KG1 (cell line): ENCODE measurements at regions not wholly inside any gene's neighbourhood (a gene's known extent, or its start where the extent isn't known, plus 50 kb on each side); places are given as distances from the start of the nearest gene placed in this dataset.
A peak's percentile ranks its signal among the peaks of the same experiment; 100 is the strongest.
"Not testable (repeated sequence)": the region's sequence is repeated elsewhere in the genome, so short reads cannot be mapped to it uniquely, and the experiment has no call there.

ENCODE experiments used
- DNase-seq: peaks from one replicate; lab custom pipeline; 2025; lab: John Stamatoyannopoulos, UW

DNA sequence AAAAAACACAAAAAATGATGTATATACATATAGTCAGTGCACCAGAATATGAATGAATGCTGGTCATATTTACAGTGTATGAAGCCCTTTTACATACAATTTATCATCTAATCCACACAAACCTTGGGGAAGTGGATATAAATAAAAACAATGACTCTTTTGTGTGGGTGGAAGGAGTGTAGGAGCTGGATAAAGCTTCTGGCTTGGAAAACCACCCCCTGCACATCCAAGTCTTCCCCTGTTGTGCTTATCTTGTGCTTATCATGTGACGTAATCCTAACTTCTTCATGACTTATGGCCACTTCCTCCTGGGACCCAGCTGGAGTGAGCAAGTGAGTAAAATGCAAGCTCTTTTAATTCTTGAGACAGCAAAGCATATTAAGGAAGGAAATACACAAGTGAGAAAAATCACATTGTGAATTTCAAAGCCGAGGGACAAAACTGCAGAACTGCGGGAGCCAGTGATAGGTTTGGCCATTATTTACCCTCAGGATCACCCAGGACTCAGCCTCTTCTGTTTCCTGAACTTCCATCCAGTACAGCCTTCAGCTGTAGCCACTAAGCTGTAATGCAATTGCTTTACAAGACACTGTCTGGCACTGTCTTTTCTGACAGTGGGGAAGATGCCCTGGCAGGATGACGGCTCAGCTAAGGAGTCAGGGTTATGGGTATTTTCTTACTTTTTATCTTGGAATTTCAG lies 104.0 kb upstream of the PPM1J start:
- no peak for DNase-seq

DNA sequence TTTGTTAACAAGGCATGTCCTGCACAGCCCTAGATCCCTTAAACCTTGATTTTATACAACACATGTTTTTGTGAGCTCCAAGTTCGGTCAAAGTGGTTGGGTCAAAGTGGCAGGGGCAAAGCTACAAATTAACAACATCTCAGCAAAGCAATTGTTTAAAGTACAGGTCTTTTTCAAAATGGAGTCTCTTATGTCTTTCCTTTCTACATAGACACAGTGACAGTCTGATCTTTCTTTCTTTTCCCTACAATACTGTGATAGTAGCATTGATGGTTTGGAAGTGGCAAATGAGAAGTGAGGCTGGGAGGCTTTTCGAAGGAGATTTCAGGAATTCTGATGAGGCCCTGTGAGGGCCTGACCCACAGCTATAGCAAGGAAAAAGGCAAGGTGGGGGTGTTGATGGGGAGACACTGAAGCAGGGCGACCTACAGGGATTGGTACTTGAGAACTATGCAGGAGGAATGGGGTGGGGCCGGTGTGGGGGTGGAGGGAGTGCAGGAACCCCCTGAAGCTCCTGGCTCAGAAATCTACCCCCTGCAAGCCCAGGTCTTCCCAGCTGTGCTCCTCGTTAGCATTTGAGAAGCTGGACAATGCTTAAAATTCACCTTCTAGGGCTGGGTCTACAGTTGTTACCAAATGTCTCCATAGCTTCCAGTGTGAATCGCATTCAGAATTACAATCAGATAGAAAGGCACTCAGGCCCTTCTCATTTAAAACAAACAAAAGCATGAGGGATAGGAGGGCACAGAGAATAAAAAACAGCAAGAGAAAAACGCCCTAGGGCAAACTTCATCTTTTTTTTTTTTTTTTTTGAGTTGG lies 102.6 kb upstream of the PPM1J start:
- DNase-seq: no peak

DNA sequence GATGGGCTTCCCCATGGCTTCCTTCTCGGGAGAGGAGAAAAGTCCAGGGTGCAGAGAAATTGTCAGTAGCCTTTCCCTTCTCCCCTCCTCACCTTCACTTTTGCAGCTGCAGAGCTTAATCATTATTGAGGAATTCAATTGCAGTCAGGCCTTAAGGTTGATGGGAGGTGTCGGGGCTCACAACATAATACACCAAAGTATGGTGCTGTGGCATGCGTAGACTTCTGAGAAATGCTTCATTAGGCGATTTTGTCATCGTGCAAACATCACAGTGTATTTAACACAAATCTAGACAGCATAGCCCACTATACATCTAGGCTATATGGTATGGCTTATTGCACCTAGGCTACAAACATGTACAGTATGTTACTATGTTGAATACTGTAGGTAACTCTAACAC lies 100.2 kb upstream of the PPM1J start:
- DNase-seq: no peak

DNA sequence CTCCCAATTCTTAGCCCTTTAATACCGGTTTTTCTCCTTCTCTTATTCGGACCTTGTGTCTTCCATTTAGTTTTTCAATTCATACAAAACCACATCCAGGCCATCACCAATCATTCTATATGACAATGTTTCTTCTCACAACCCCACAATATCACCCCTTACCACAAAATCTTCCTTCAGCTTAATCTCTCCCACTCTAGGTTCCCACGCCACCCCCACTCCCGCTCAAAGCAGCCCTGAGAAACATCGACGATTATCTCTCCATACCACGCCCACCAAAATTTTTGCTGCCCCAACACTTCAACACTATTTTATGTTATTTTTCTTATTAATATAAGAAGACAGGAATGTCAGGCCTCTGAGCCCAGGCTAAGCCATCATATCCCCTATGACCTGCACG lies 99.5 kb upstream of the PPM1J start:
- DNase-seq: not testable (repeated sequence)

DNA sequence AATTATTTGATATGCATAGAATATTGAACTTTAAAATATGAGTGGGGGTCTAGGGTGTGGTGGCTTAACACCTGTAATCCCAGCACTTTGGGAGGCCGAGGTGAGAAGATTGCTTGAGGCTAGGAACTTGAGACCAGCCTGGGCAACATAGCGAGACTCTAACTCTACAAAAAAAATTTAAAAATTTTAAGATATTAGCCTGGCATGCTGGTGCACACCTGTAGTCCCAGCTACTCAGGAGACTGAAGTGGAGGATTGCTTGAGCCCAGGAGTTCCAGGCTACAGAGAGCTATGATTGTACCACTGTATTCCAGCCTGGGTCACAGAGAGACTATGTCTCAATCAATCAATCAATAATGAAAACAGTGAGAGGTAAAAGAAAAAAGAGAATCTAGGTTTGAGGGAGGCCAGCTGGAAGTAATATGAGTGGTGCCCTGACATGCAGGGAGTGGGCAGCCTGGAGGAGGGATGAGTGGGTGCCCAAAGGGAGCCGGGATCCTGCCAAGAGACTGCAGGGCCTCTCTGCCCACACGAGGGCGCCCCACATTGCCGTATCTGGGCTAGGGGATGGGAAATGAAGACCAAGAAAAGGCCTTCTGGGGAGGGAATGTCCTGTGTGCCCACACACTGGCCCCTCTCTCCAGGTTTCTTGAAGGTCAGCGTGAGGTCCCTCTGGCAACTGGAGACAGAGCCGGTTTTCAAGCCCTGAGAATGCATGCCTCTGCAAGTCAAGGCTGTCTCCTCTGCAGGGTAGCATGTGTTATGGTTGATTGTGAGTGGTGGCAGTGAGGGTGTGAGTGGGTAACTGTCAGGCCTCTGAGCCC lies 93.9 kb upstream of the PPM1J start:
- peak; percentile 36 for DNase-seq

DNA sequence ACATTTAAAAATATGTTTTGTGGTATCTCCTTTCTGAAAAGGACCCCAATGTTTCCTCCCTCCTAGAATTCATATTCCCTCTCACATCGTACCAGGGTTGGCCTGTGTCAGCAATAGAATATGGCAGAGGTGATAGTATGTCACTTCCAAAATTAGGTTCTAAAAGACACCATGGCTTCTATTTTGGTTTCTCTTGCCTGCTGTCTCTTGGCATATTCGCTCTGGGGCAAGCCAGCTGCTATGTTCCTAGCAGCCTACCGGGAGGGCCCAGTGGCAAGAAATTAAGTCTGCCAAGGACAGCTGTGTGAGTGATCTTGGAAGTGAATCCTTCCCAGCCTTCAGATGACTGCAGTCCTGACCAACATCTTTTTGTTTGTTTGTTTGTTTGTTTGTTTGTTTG lies 92.9 kb upstream of the PPM1J start:
- no peak for DNase-seq

DNA sequence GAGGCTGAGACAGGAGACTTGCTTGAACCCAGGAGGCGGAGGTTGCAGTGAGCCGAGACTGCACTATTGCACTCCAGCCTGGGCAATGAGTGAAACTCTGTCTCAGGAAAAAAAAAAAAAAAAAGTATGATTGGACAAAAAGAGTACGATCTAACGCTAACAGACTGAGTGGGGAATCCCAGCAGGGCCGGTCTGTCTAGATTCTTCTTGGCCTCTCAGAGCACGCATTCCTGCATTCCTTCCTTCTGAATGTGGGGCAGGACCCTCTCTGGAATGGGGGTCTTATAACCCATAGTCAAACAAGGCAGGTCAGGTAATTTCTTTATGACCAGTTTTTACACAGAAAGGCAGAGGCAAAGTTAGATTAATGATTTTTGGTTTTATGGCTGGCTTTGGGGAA lies 92.0 kb upstream of the PPM1J start:
- no peak for DNase-seq

DNA sequence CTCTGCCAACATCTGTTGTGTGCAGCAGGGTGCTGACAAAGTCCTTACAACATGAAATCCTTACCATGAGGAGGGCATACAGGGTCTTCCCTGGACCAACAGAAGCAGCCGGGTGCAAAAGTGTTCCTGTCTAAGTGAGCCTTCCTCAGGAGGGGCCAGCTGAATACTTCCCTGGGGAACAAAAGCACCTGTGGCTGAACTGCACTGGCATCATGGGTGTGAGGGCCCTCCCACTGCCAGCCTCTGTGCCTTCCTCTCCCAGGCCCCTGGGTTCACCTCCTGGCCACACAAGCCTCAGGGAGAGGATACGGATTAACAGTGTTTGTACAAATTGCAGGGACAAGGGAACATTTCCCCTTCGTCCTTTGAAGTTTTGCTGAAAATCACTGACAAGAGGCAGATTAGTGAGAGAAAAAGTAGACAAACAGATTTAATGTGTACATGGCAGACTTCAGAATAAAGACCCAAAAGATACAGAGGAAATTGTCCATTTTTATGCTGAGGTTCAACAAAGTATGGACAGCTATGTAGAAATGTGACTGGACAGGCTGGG lies 91.0 kb upstream of the PPM1J start:
- no peak for DNase-seq

DNA sequence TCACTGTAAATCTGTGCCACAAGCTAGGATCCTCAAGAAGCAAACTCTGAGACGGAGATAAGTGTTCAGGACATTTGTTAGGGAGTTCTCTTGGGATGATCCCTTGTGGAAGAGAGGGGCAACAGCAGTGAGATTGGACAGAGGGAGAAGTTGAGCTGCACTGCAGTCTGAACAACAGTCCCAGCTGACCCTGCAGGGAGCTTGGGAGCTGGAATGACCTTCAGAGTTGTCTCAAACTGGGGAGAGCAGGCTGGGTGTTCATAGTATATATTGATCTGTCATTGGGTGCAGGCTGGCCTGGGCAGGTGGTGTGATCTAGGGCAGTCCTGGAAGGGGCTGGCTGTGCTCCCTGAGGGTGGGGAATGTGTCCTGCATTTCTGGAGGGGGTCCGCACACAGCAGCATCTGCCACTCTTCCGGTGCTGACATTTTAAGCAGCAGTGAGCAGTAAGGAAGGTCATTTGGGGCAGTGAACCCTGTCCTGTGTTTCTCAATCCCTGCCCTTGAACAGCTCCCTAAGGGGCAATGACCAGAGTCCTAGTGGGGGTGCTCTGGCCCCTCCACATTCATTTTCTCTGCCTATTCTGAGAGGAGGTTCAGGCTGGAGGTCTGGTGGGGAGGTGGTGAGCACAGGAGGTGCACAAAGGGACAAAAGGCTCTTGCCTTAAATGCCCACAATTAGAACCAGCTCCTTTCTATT lies 90.2 kb upstream of the PPM1J start:
- no peak for DNase-seq

DNA sequence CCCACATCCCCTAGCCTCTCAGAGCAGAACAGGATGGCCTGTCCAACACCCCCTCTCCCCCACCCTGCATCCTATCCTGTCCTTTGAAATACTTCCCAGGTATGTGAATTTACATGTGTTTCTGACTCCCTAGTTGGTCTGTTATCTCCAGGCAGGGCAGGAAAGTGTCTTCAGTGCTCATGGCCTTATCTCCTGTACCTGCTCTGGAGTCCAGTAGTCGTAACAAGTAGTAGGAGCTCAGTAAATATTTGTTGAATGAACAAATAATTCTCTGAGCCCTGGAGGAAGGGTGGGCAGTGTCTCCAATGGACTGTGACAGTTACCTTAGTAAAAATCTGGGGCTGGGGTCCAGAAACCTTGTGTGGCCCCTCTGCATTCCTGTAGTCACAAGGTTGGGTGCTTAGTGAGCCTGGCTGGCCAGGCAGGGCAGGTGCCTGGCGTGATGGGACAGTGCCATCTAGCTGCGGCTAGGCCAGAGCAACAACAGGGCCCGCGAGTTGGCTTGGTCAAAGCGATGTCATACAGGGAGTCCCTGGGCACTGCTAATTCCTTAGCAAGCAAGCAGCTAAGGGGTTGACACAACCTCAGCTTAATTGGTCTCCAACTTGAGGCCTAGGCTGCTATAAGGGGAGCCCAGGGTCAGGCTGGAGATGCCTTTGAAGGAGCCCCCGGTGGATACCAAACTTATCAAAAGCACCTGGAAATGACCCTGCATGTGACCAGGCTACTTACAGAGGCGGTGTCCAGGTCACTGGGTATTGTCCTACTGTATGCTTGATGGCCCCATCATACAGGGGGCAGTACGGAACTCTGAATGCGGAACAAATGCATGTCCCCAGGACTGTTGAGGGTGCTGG lies 89.0 kb upstream of the PPM1J start:
- DNase-seq: no peak

DNA sequence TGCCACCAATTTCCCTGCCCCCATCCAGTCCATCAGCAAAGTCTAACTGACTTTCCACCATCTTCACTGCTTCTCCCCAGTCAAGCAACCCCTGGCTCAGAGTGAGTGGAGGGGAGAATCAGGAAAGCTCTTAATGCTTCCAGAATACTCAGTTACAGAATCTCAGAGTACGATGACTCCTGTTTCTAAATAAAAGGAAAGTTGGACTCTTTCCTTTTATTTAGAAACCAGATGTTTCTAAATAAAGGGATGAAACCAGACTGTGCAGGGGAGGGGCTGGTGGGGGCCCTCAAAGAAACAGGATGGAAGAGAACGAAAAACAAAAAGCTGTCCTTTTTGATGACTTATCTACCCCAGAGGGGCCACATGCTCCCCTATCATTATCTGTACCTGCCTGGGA lies 85.2 kb upstream of the PPM1J start:
- no peak for DNase-seq

DNA sequence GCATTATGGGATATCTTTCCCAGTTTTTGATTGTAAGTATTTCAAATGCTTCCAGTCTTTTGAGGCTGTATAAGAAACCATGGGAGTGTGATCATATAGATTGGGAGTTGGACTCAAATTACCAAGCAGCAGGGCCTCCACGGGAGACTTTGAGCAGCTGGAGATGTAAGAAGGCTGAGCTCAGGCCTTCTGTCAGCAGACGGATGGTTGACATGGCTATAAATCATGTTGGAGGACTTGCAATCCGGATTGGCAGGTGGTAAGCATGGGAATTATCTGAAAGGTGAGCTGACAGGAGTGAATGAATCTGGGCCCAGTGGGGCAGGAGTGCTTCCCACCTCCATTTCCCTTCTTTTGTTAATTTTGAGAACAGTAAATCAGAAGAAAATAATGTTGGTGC lies 83.2 kb upstream of the PPM1J start:
- DNase-seq: no peak

DNA sequence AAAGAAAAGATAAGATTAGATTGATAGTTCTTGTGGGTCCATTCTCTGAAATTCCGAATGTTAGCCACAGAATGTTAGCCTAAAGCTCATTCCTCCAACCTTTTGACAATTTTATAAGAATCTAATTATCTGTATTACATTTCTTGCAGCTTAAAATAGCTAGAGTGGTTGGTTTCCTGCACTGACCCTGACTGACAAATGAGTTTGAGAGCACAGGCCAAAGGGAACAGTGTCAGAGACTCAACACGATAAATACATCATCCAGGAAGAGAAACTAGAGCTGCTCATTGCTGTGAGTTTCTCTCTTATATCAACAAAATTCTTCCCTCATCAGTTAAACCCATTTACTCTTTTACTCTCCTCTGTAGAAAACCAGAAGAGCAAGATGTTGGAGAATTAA lies 82.1 kb upstream of the PPM1J start:
- DNase-seq: no peak

DNA sequence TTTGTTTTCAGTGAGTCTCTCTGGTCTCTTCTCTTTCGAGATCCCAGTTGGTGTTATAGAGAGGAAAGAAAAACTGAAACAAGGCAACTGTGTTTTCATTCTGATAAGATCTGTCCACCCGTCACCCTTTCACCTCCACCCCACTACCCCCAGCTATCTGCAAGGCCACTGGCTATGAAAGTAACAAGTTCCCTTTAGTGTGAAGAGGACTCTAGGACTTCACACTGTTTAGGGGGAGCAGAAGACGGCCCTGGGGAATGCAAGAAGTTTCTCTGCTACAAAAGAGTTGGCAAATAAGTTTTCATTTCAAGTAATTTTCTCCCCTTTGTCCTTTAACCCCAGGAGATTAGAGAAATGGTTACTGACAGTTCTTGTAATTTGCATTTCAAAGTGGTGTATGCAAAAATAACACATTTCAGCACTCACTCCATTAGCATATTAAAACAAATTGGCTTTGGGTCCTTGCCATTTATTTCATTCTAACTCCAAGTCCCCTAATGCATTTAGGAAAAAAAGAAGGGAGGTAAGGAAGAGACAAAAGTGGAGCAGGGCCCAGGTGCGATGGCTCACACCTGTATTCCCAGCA lies 79.6 kb upstream of the PPM1J start:
- no peak for DNase-seq

DNA sequence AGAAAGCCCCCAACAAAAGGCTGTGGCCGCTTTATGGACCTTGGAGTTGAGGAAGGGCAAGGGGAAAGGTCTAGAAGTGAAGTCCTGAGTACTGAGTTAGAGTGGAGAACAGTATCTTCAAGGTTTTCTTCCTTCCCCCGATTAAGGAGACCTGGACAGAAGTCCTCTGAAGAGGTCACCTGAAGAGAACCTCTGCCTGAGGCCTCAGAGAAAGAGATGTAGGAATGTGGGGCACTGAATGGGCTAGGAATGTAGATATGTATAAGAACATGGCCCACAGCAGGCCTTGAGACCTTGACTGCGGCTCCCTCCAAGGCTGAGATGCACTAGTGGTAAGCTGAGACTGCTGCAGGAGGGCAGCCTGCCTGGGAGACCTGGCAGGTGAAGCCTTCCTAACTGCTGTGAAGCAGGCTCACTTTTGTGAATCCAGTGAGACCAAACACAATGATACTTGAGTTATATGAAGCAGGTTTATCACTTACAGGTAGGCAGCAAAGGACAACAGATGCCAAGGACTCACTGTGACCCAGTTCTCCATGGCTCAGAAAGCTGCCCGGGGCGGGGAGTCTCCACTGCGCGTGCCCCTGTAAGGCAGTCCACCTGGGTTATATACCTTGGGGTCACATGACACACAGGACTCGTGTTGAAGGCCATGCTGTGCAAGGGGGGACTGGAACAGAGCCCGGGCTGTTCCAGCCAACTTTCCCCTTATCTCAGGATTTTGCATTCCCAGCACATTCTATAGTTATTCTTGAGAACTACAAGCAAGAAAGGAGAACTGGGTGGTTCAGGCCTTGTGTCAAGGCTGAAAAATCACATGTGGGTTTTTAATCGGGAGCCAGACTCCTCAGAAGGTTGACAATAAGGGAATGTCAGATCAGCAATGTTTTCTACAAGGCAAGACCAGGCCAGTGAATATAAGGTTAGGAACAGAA lies 78.8 kb upstream of the PPM1J start:
- DNase-seq: no peak

DNA sequence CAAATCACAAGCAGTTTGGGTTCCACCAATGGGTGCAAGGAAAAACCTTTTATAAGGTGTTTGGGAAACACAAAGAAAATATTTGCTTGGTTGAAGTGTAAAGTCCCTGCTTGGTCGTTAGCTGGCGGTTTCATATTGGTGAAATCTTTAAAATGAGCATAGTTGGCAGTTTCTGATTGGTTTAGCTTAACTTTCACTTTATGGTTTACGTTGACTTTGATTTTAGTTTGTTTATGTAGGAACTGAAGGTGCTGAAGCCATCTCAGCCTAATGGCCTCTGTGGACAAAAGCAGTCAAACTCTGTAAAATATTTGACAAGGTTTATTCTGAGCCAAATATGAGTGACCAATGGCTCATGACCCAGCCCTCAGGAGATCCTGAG lies 76.6 kb upstream of the PPM1J start:
- DNase-seq: no peak

DNA sequence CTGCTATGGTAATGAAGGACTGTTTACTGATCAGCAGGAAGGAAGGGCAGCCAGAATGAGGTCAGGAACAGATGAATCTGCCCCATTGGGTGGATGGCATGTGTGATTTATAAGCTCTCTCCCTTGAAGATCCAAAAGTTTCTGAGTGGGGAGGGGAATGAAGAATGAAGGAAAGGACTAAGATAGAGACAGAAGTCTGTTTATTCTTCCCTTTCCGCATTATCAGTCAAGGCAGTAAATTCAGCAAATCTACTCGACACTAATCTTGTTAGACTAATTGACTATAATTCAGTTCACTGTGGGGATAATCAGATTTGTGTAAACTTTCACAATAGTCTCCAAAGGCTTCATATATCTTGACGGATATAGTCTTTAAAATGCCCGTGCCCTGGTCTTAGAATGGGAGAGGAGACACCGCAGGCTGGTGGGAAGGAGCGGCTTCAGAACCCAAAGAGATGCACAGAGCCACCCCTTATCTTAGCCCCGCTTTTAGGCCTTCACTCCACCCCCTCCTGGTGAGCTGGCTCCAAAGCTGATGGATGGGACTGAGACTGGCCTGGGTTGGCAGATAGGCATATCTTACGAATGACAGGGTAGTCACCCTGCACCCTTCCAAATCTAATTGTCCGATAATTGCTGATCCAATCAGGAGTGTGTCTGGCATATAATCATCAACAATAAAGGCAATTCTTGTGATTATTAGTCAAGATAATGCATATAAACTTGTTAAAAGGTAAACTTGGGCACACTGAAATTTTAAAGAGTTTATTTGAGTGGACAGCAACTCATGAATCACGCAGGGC lies 76.0 kb upstream of the PPM1J start:
- no peak for DNase-seq

DNA sequence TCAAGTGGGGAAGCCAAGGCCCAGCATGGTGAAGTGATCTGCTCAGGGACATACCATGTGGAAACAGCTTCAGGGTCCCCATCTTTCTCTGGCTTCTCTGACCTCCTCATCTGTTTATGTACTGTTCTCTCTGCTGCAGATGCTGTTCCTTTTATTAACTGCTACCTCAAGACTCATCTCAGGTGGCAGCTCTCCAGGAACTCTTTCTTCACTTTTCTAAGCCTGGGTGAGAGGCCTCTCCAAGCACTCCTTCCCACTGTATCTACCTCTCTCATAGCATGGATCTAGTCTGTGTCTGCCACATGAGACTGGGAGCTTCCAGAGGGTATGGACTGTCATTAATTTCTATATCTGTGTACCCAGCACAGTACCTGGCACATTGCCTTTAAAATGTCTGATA lies 73.4 kb upstream of the PPM1J start:
- DNase-seq: no peak

DNA sequence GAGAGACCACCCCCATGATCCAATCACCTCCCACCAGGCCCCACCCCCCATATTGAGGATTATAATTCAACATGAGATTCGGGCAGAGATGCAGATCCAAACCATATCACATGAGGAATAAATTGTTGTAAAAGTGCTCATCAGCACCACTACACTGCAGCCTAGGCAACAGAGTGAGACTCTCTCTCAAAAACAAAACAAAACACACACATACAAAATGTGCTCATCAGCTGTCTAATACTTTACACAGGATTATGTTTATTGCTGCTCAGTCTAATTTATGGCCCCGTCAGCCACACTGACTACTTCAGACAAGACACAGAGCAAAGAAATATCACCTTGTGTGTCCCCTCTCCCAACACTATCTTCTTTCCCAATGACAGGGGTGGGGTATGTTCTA lies 72.9 kb upstream of the PPM1J start:
- no peak for DNase-seq
